ENCODE measurements at regions not wholly inside any gene's neighbourhood (a gene's known extent, or its start where the extent isn't known, plus 50 kb on each side); places are given as distances from the start of the nearest gene placed in this dataset.

GRCh38 chr12:73833746-73834145 lies 703.9 kb upstream of the ATXN7L3B start:
- Histone ChIP-seq H2BK15ac (ENCODE audit: low read depth, low read length) (no peak overlapping the region), H3K56ac (ENCODE audit: insufficient read length, low read depth, low read length) (no peak overlapping the region), H3K9me3 (ENCODE audit: control insufficient read depth, low read depth, low read length) (no peaks in the 10 kb centered on the region), H4K91ac (ENCODE audit: insufficient read length, low read depth, low read length) (no peak overlapping the region), H2BK20ac (ENCODE audit: low read depth, low read length, poor library complexity, severe bottlenecking) (no peak overlapping the region), H3K27ac (ENCODE audit: insufficient read length, low read depth, low read length) (no peak overlapping the region), H3K27me3 (ENCODE audit: insufficient read depth, low read length) (no peaks in the 10 kb centered on the region), H3K18ac (ENCODE audit: insufficient read length, low read depth, low read length) (no peak overlapping the region), H3K4me1 (ENCODE audit: insufficient read depth, low read length) (no peaks in the 10 kb centered on the region), H3K4ac (ENCODE audit: low read depth, low read length) (no peak overlapping the region), H2BK5ac (ENCODE audit: insufficient read length, low read length) (no peak overlapping the region), H3K79me2 (ENCODE audit: insufficient read depth, low read length) (no peaks in the 10 kb centered on the region), H2BK12ac (ENCODE audit: insufficient read length, low read depth, low read length) (no peak overlapping the region), H2AFZ (ENCODE audit: low read length) (no peak overlapping the region), H3T11ph (ENCODE audit: low read length) (no peak overlapping the region), H4K8ac (replicated peaks; ENCODE audit: insufficient read length, low read depth, low read length) (no peak overlapping the region), H3K4me2 (ENCODE audit: insufficient read depth, insufficient read length, low read length) (no peak overlapping the region), H3K14ac (ENCODE audit: insufficient read depth, low read length) (no peak overlapping the region), H3K9ac (ENCODE audit: extremely low read depth, insufficient read length, low read length) (no peak overlapping the region), H4K20me1 (ENCODE audit: control insufficient read depth, insufficient read depth, insufficient read length) (no peaks in the 10 kb centered on the region), H4K5ac (ENCODE audit: insufficient read length, low read depth, low read length) (no peak overlapping the region), H2BK120ac (ENCODE audit: low read depth, low read length, poor library complexity, severe bottlenecking) (no peak overlapping the region), H3K23me2 (ENCODE audit: insufficient read length, low read depth, low read length, poor library complexity, severe bottlenecking) (no peaks in the 10 kb centered on the region), H3K79me1 (ENCODE audit: insufficient read depth, low read depth, low read length, poor library complexity, severe bottlenecking) (no peaks in the 10 kb centered on the region), H3K23ac (ENCODE audit: insufficient read length, low read depth, low read length) (no peak overlapping the region), H2AK5ac (ENCODE audit: insufficient read length, low read length) (no peak overlapping the region)
- no CpG with 5 or more reads among the region's 3 CpGs for WGBS (ENCODE audit: extremely low coverage, insufficient read length, low lambda C conversion rate)
- DNase-seq = no peak
- H3K4me1 Mint-ChIP-seq = no peaks in the 10 kb centered on the region
- no peak for TF ChIP-seq CTCF (conservative IDR thresholded peaks at IDR 0.05)
- H3K4me3 Mint-ChIP-seq = no peak overlapping the region
- no peaks in the 10 kb centered on the region for H3K9me3 Mint-ChIP-seq
- no peak overlapping the region for H3K27ac Mint-ChIP-seq
- H3K36me3 Mint-ChIP-seq (ENCODE audit: insufficient read depth in 1 of 3, low read depth in 3 of 3) = no peaks in the 10 kb centered on the region
- H3K27me3 Mint-ChIP-seq (ENCODE audit: low read depth) = no peaks in the 10 kb centered on the region

All from H9 (cell line).